Parathyroid adenoma (tissue), 2 donors: ENCODE measurements at regions not wholly inside any gene's neighbourhood (a gene's known extent, or its start where the extent isn't known, plus 50 kb on each side); places are given as distances from the start of the nearest gene placed in this dataset.

ENCODE experiments used
- H2AFZ ChIP-seq: fragments of 300-600 bp; sonication (generic); one replicate; pipeline ENCODE4 v1.7.0; 2017; ENCODE audit warnings: antibody characterized with exemption, mild to moderate bottlenecking
- H3K27ac ChIP-seq: fragments of 300-600 bp; sonication (generic); one replicate; pipeline ENCODE4 v1.7.0; 2017
- H3K27me3 ChIP-seq: fragments of 300-600 bp; sonication (generic); one replicate; pipeline ENCODE4 v1.7.0; 2017; ENCODE audit warnings: low read length; ENCODE audit not compliant: control insufficient read depth, insufficient read depth
- H3K36me3 ChIP-seq: fragments of 300-600 bp; sonication (generic); one replicate; pipeline ENCODE4 v1.7.0; 2017; ENCODE audit warnings: low read length; ENCODE audit not compliant: control insufficient read depth, insufficient read depth
- H3K4me1 ChIP-seq: fragments of 300-600 bp; sonication (generic); one replicate; pipeline ENCODE4 v1.7.0; 2017; ENCODE audit warnings: control low read depth
- H3K4me2 ChIP-seq: fragments of 300-600 bp; sonication (generic); one replicate; pipeline ENCODE4 v1.7.0; 2017; ENCODE audit warnings: low read length
- H3K4me3 ChIP-seq: fragments of 300-600 bp; sonication (generic); one replicate; pipeline ENCODE4 v1.7.0; 2017; ENCODE audit warnings: low read depth, low read length
- H3K79me2 ChIP-seq: fragments of 300-600 bp; sonication (generic); one replicate; pipeline ENCODE4 v1.7.0; 2017; ENCODE audit warnings: control low read depth
- H3K9ac ChIP-seq: fragments of 300-600 bp; sonication (generic); one replicate; pipeline ENCODE4 v1.7.0; 2017; ENCODE audit warnings: mild to moderate bottlenecking
- H3K9me3 ChIP-seq: fragments of 300-600 bp; sonication (generic); one replicate; pipeline ENCODE4 v1.7.0; 2017; ENCODE audit warnings: low read length; ENCODE audit not compliant: control insufficient read depth
- TF ChIP-seq, protein P1 (sequence below): fragments of 300-600 bp; sonication (generic); IDR thresholded peaks from one replicate; pipeline ENCODE4 v1.7.0; 2017; ENCODE audit warnings: antibody characterized with exemption, mild to moderate bottlenecking
- donor health status: primary hyperparathyroidism.

DNA sequence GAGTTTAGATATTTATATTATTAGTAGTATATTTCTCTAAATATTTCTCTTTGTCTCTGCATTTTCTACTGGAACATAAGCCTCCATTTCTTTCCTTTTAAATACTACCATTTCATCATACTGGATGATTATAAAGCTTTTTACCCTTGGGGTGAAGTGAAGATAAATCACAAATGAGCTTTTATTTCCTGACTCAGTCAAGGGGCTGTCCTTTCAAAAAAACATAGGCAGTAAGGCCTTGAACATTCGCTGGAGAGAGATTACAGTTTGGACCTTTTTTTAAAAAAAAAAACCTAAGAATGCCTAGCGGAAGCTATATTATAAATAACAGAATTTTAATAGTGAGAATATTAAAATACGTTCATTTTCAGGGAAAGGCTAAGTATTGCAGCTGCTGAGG lies 268.8 kb upstream of the PCDH9 start:
- TF ChIP-seq, protein P1, sequence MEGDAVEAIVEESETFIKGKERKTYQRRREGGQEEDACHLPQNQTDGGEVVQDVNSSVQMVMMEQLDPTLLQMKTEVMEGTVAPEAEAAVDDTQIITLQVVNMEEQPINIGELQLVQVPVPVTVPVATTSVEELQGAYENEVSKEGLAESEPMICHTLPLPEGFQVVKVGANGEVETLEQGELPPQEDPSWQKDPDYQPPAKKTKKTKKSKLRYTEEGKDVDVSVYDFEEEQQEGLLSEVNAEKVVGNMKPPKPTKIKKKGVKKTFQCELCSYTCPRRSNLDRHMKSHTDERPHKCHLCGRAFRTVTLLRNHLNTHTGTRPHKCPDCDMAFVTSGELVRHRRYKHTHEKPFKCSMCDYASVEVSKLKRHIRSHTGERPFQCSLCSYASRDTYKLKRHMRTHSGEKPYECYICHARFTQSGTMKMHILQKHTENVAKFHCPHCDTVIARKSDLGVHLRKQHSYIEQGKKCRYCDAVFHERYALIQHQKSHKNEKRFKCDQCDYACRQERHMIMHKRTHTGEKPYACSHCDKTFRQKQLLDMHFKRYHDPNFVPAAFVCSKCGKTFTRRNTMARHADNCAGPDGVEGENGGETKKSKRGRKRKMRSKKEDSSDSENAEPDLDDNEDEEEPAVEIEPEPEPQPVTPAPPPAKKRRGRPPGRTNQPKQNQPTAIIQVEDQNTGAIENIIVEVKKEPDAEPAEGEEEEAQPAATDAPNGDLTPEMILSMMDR, result no peak
- Histone ChIP-seq H3K36me3 (no peaks in the 10 kb centered on the region), H3K9ac (no peak overlapping the region), H2AFZ (no peak overlapping the region), H3K4me2 (no peak overlapping the region), H3K4me3 (no peak overlapping the region), H3K27me3 (no peaks in the 10 kb centered on the region), H3K4me1 (no peaks in the 10 kb centered on the region), H3K79me2 (no peaks in the 10 kb centered on the region), H3K9me3 (no peaks in the 10 kb centered on the region), H3K27ac (no peak overlapping the region)

DNA sequence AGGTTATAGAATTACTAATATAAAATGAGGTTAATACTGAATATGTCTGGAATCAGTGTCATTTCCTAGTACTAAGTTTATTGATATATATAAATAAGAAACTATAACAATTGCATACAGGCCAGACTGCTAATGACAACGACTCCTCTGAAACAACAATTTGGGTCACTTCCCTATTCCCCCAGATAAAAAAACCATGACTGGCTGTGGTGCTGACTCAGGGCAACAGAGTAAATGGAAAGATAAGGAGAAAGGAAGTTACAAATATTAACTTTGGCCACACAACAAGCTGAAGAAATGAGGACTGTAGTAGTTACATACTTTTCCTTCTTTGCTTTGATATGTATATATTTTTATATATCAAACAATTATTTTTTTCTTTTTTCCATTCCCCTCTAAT lies 263.7 kb upstream of the PCDH9 start:
- H3K27me3 ChIP-seq, result no peaks in the 10 kb centered on the region
- no peak overlapping the region for H3K4me3 ChIP-seq
- H3K4me1 ChIP-seq, result no peaks in the 10 kb centered on the region
- H3K36me3 ChIP-seq, result no peaks in the 10 kb centered on the region
- no peaks in the 10 kb centered on the region for H3K9me3 ChIP-seq
- H3K27ac ChIP-seq, result no peak overlapping the region
- no peak overlapping the region for H2AFZ ChIP-seq
- TF ChIP-seq, protein P1, result no peak
- H3K9ac ChIP-seq, result no peak overlapping the region
- no peaks in the 10 kb centered on the region for H3K79me2 ChIP-seq
- no peak overlapping the region for H3K4me2 ChIP-seq

DNA sequence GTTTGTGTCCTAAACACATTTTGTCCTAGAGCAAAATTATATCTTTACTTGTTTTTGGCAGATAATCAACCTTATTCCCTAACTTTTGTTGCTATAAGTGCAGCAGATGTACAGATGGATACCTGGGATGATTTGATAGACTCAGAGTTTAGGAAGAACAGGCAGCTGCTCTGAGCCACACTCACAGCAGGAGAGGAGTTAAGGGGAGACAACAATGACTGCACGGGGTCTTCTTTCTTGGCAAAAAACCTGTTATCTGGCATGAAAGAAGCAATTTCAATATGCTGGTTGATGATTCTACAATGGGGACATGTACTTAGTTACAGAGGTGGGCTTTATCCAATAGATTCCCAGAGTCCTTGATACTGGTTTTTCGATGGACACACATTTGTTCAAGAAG lies 258.9 kb upstream of the PCDH9 start:
- no peaks in the 10 kb centered on the region for H3K9me3 ChIP-seq
- H2AFZ ChIP-seq, result no peak overlapping the region
- no peaks in the 10 kb centered on the region for H3K79me2 ChIP-seq
- TF ChIP-seq, protein P1, result no peak
- no peaks in the 10 kb centered on the region for H3K4me1 ChIP-seq
- H3K27me3 ChIP-seq, result no peaks in the 10 kb centered on the region
- H3K4me2 ChIP-seq, result no peak overlapping the region
- no peak overlapping the region for H3K9ac ChIP-seq
- no peak overlapping the region for H3K27ac ChIP-seq
- no peak overlapping the region for H3K4me3 ChIP-seq
- H3K36me3 ChIP-seq, result no peaks in the 10 kb centered on the region

DNA sequence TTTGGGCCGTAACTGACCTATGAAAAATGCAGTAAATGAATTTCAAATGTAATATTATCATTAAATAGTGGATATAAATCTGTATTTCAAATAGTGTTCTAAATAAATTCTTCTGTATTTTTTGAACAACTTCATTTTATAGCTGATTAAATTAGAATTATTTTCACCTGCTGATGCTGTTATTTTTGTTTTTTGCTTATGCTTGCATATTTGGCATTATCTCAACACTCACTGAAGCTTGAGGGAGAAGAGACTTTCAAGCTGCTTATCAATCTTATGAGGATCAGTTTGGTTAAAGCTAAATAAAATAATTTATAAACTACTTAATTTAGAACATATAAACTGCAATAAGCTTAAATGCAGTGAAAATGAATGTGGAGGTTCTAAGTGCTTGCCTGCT lies 251.3 kb upstream of the PCDH9 start:
- no peaks in the 10 kb centered on the region for H3K36me3 ChIP-seq
- TF ChIP-seq, protein P1, result no peak

DNA sequence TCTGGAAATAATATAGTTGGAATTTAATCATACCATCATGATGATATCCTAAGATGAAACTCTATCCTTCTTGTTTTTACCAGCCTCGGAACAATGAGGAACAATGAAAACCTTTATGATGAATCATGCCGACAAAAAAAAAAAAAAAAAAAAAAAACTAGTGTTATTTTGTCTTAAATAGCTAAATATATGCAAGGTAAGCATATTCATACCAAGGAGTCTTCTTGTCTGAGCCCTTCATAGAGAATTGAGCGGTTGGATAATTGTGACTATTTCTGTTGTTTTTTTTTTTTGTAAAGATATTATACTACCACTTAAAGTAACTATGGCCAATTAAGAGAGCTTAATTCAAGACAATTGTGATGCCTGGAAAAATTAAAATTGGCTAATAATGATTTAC lies 244.0 kb upstream of the PCDH9 start:
- Histone ChIP-seq H3K9ac (no peak overlapping the region), H3K4me2 (no peak overlapping the region), H3K4me3 (no peak overlapping the region), H2AFZ (no peak overlapping the region), H3K27me3 (no peaks in the 10 kb centered on the region), H3K27ac (no peak overlapping the region), H3K36me3 (no peaks in the 10 kb centered on the region), H3K9me3 (no peaks in the 10 kb centered on the region), H3K79me2 (no peaks in the 10 kb centered on the region), H3K4me1 (no peaks in the 10 kb centered on the region)
- TF ChIP-seq, protein P1, result no peak

More for the DNA sequence above, 251.3 kb upstream of the PCDH9 start:
- no peaks in the 10 kb centered on the region for H3K27me3 ChIP-seq
- no peaks in the 10 kb centered on the region for H3K79me2 ChIP-seq
- H3K4me3 ChIP-seq, result no peak overlapping the region
- H3K4me2 ChIP-seq, result no peak overlapping the region
- no peak overlapping the region for H3K27ac ChIP-seq
- H3K4me1 ChIP-seq, result no peaks in the 10 kb centered on the region
- no peak overlapping the region for H3K9ac ChIP-seq
- no peaks in the 10 kb centered on the region for H3K9me3 ChIP-seq
- no peak overlapping the region for H2AFZ ChIP-seq
